Pancreas (tissue), 10 donors: ENCODE measurements at regions not wholly inside any gene's neighbourhood (a gene's known extent, or its start where the extent isn't known, plus 50 kb on each side); places are given as distances from the start of the nearest gene placed in this dataset.

Source experiments
- ATAC-seq, 4 donors: fragments of 200-7000 bp; cut with Tn5 transposase; one replicate each; pipeline versions ENCODE4 v1.8.0 to v1.9.1; 2020; ENCODE audit warnings: mild to moderate bottlenecking in 4 of 4, moderate library complexity in 4 of 4
- DNase-seq, 6 donors: peaks; one replicate each; pipeline ENCODE4 v3.0.0-alpha.2; 2020
- FAIRE-seq: peaks from 2 replicates; lab custom pipeline; 2012; peaks lifted over from hg19 to GRCh38; lab: Jason Lieb, UNC
- H3K27ac ChIP-seq, 4 donors: fragments of 200-600 bp; sonication (generic); 1 replicate in 3 of 4; 2 replicates in 1 of 4; pipeline versions ENCODE4 v1.5.0 to v1.8.0; 2020
- H3K27me3 ChIP-seq, 4 donors: fragments of 200-600 bp; one replicate each; pipeline ENCODE4 v1.8.0; 2021
- H3K36me3 ChIP-seq, 3 donors: fragments of 200-600 bp; sonication (generic) in 1 of 3; one replicate each; pipeline versions ENCODE4 v1.5.0 to v1.8.0; 2020 to 2021
- H3K4me1 ChIP-seq, 3 donors: fragments of 200-600 bp; one replicate each; pipeline ENCODE4 v1.8.0; 2021
- H3K4me3 ChIP-seq, 4 donors: fragments of 200-600 bp; sonication (generic) in 2 of 4; one replicate each; pipeline versions ENCODE4 v1.5.0 to v1.8.0; 2020 to 2021
- H3K9me3 ChIP-seq, 4 donors: fragments of 200-600 bp; one replicate each; pipeline ENCODE4 v1.8.0; 2021
- WGBS, 2 donors: extraction: QIAGEN DNeasy Blood & Tissue Kit; methylation state at CpG; one replicate each; pipeline ENCODE4 v1.1.7; 2013; 5-methylcytosine and 5-hydroxymethylcytosine counted together
- intact Hi-C, 3 donors: fragments of 100-400 bp; cut with DNase I; formaldehyde crosslinking; loops; one replicate each; pipeline versions ENCODE4 v1.11.1 to v1.14.2; 2022
- TF ChIP-seq, protein P1 (sequence below), 4 donors: fragments of 200-600 bp; sonication (generic) in 3 of 4; IDR thresholded peaks; one replicate each; pipeline versions ENCODE4 v1.5.0 to v1.8.0; 2021; ENCODE audit warnings: antibody characterized with exemption in 4 of 4
- donor health status: healthy with polysubstance abuse.
- donor health status: DM: no; HTN: no; CAD: no; lungs with moderate emphysema.
- donor health status: DM: no; HTN: no; CAD: no.
- donor health status: control.
- donor health status: control.
- donor health status: Bipolar disorder and iron deficiency.
- donor health status: DM: yes; HTN: yes; CAD: no.
- donor health status: DM: no; HTN: no; CAD: no.
- donor health status: DM: no; HTN: no; CAD: no.
- donor health status: DM: yes; HTN: yes; CAD: no.

DNA sequence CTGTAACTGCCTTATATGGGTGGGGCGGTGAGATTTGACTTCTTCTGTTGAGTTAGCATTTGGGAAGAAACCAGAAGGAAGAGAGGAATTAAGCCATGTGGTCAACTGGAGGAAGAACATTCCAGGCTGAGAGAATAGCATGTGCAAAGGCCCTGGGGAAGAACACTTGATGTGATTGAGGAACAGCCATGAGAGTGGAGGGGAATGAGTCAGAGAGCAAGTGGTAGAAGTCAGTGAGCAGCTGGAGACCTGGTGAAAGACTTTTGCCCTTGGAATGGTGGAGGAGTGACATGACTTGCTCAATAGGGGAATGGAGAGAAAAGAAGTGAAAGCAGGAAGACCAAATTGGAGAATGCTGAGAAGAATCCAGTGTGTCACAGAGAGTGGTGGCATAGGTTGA, 327.8 kb upstream of the HAND2 start:
- no peaks in the 10 kb centered on the region for H3K36me3 ChIP-seq
- ATAC-seq (no peak), DNase-seq (no peak), FAIRE-seq (no peak)
- intact Hi-C loops = no loop called here
- no peaks in the 10 kb centered on the region for H3K4me1 ChIP-seq
- no peak overlapping the region for H3K27ac ChIP-seq
- WGBS, 2 donors = 63 to 90% methylated on average over 1 of the region's 1 CpG
- H3K27me3 ChIP-seq = no peaks in the 10 kb centered on the region
- no peak overlapping the region for H3K4me3 ChIP-seq
- TF ChIP-seq, protein P1, sequence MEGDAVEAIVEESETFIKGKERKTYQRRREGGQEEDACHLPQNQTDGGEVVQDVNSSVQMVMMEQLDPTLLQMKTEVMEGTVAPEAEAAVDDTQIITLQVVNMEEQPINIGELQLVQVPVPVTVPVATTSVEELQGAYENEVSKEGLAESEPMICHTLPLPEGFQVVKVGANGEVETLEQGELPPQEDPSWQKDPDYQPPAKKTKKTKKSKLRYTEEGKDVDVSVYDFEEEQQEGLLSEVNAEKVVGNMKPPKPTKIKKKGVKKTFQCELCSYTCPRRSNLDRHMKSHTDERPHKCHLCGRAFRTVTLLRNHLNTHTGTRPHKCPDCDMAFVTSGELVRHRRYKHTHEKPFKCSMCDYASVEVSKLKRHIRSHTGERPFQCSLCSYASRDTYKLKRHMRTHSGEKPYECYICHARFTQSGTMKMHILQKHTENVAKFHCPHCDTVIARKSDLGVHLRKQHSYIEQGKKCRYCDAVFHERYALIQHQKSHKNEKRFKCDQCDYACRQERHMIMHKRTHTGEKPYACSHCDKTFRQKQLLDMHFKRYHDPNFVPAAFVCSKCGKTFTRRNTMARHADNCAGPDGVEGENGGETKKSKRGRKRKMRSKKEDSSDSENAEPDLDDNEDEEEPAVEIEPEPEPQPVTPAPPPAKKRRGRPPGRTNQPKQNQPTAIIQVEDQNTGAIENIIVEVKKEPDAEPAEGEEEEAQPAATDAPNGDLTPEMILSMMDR (IDR thresholded peaks at IDR 0.05) = no peak
- H3K9me3 ChIP-seq = no peaks in the 10 kb centered on the region

DNA sequence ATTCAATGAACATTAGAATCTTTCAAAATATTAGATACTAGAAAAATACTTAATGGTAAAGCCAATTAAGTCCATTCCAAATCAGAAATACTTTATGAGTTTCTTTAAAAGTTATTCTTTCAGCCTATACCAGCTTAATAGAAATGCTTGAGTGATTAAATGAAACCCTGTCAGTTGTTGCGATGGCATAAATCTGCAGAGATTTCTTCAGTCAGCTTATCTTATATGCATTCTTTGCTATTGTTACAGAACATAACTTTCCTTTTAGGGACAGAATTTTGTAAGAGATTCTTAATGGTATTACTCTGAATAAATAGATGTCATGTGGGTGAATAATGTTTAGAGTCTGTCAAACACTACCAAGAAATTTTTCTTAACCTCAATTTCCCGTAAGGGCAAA, 325.0 kb upstream of the HAND2 start:
- DNase-seq (no peak), FAIRE-seq (no peak), ATAC-seq (no peak)
- 86 to 87% methylated on average over 2 of the region's 2 CpGs for WGBS, 2 donors
- no peak overlapping the region for H3K27ac ChIP-seq
- H3K36me3 ChIP-seq = no peaks in the 10 kb centered on the region
- H3K4me3 ChIP-seq = no peak overlapping the region
- H3K9me3 ChIP-seq = no peaks in the 10 kb centered on the region
- TF ChIP-seq, protein P1 (IDR thresholded peaks at IDR 0.05) = no peak
- no peaks in the 10 kb centered on the region for H3K4me1 ChIP-seq
- H3K27me3 ChIP-seq = no peaks in the 10 kb centered on the region
- intact Hi-C loops = no loop called here

DNA sequence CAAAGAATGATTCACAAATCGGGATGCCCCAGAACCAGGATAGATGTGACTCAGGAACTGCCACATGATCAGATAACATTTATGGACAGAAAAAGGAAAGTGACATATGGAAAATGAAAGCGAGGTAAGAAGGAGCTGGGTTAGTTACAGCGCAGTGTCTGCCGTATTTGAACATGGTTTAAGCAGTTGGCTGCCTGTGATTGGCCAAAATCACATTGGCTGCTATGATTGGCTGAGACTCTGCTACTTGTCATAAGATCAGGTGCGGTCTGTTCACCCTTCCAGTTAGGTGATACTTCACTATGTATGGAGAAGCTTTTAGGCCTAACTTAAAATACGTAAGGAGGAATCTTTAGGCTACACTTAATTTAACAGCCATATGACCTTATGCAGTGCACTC, 322.7 kb upstream of the HAND2 start:
- FAIRE-seq = no peak
- no peaks in the 10 kb centered on the region for H3K36me3 ChIP-seq
- no peaks in the 10 kb centered on the region for H3K27me3 ChIP-seq
- no peak for DNase-seq
- no peak overlapping the region for H3K4me3 ChIP-seq
- intact Hi-C loops = no loop called here
- no peak for ATAC-seq
- H3K9me3 ChIP-seq = no peaks in the 10 kb centered on the region
- TF ChIP-seq, protein P1 (IDR thresholded peaks at IDR 0.05) = no peak
- no peaks in the 10 kb centered on the region for H3K4me1 ChIP-seq
- no peak overlapping the region for H3K27ac ChIP-seq
- 84 to 89% methylated on average over 6 of the region's 6 CpGs for WGBS, 2 donors

GRCh38 chr4:173845580-173845979, 315.6 kb upstream of the HAND2 start:
- no peak overlapping the region for H3K27ac ChIP-seq
- ATAC-seq (no peak), DNase-seq (no peak), FAIRE-seq (no peak)
- H3K4me1 ChIP-seq = no peaks in the 10 kb centered on the region
- H3K36me3 ChIP-seq = no peaks in the 10 kb centered on the region
- WGBS, 2 donors = 68 to 90% methylated on average over 1 of the region's 1 CpG
- H3K4me3 ChIP-seq = no peak overlapping the region
- no peaks in the 10 kb centered on the region for H3K27me3 ChIP-seq
- no peaks in the 10 kb centered on the region for H3K9me3 ChIP-seq
- TF ChIP-seq, protein P1 (IDR thresholded peaks at IDR 0.05) = no peak
- intact Hi-C loops = no loop called here

DNA sequence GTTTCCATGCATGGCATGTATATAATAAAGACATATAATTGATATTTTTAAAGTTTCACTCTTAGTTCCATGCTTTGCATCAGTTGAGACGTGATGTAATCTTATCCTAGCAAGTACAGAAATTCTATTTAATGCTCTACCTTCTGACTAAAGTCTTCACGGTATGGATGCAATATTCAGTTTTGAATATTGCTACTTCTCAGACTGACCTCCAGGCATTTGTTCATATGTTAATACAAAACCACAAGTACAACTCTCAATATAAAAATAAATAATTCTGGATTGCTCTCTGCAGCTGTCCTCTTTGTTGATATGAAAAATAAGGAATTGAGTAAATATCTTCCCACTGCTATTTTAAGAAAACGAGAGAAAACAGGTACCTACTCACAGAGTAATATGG, 309.8 kb upstream of the HAND2 start:
- TF ChIP-seq, protein P1 (IDR thresholded peaks at IDR 0.05) = no peak
- intact Hi-C loops = no loop called here
- Histone ChIP-seq H3K27me3 (no peaks in the 10 kb centered on the region), H3K36me3 (no peaks in the 10 kb centered on the region), H3K4me1 (no peaks in the 10 kb centered on the region), H3K4me3 (no peak overlapping the region), H3K27ac (no peak overlapping the region), H3K9me3 (no peaks in the 10 kb centered on the region)
- FAIRE-seq (no peak), DNase-seq (no peak), ATAC-seq (no peak)
- 65 to 78% methylated on average over 3 of the region's 3 CpGs for WGBS, 2 donors
